ENCODE measurements at regions not wholly inside any gene's neighbourhood (a gene's known extent, or its start where the extent isn't known, plus 50 kb on each side); places are given as distances from the start of the nearest gene placed in this dataset.

- TF ChIP-seq CTCF (IDR thresholded peaks at IDR 0.05) (no peak), POLR2A (IDR thresholded peaks at IDR 0.05) (no peak), POLR2AphosphoS5 (IDR thresholded peaks at IDR 0.05) (no peak), EP300 (IDR thresholded peaks at IDR 0.05) (no peak)
Observed at GRCh38 chr12:131230340-131231031, 276.8 kb downstream of the ADGRD1 start.

Measured in suprapubic skin (tissue), 4 donors.